Trophoblast cell (in vitro differentiated cells and primary cell): ENCODE measurements at regions not wholly inside any gene's neighbourhood (a gene's known extent, or its start where the extent isn't known, plus 50 kb on each side); places are given as distances from the start of the nearest gene placed in this dataset.

Experiments used
- DNase-seq, 2 donors: peaks; one replicate each; pipeline ENCODE4 v3.0.0-alpha.2; 2016
- H2AFZ ChIP-seq: 2 replicates; pipeline ENCODE4 v1.6.1; 2013; ENCODE audit warnings: low read length, moderate library complexity, mild to moderate bottlenecking; ENCODE audit not compliant: insufficient read depth, poor library complexity
- H2AK5ac ChIP-seq: 2 replicates; pipeline ENCODE4 v1.6.1; 2013; ENCODE audit warnings: mild to moderate bottlenecking, low read length
- H2BK120ac ChIP-seq: 2 replicates; pipeline ENCODE4 v1.6.1; 2013; ENCODE audit warnings: low read length, mild to moderate bottlenecking, moderate library complexity; ENCODE audit not compliant: insufficient read depth, poor library complexity
- H2BK12ac ChIP-seq: 2 replicates; pipeline ENCODE4 v1.6.1; 2013; ENCODE audit warnings: mild to moderate bottlenecking, low read length, moderate library complexity
- H2BK5ac ChIP-seq: 2 replicates; pipeline ENCODE4 v1.6.1; 2013; ENCODE audit warnings: low read length, low read depth, moderate library complexity, mild to moderate bottlenecking; ENCODE audit not compliant: poor library complexity
- H3K14ac ChIP-seq: 2 replicates; pipeline ENCODE4 v1.6.1; 2013; ENCODE audit warnings: mild to moderate bottlenecking, low read length
- H3K18ac ChIP-seq: 2 replicates; pipeline ENCODE4 v1.6.1; 2013; ENCODE audit warnings: mild to moderate bottlenecking, low read length
- H3K23ac ChIP-seq: 2 replicates; pipeline ENCODE4 v1.6.1; 2013; ENCODE audit warnings: low read length
- H3K27ac ChIP-seq: 2 replicates; pipeline ENCODE4 v1.5.1; 2013; ENCODE audit warnings: low read depth, mild to moderate bottlenecking, inconsistent platforms, low read length, moderate library complexity
- H3K27me3 ChIP-seq: 2 replicates; pipeline ENCODE4 v1.6.1; 2013; ENCODE audit warnings: inconsistent platforms, mild to moderate bottlenecking, low read length, moderate library complexity; ENCODE audit not compliant: insufficient read depth
- H3K36me3 ChIP-seq, 2 experiments: 1 replicate in 1 of 2; 2 replicates in 1 of 2; pipeline ENCODE4 v1.6.1; 2013; ENCODE audit warnings: low read length in 2 of 2, mild to moderate bottlenecking in 2 of 2, moderate library complexity in 1 of 2; ENCODE audit not compliant: insufficient read depth in 2 of 2, control insufficient read depth in 1 of 2
- H3K4ac ChIP-seq: 2 replicates; pipeline ENCODE4 v1.6.1; 2013; ENCODE audit warnings: low read depth, mild to moderate bottlenecking, low read length, moderate library complexity
- H3K4me1 ChIP-seq, 2 experiments: 1 replicate in 1 of 2; 2 replicates in 1 of 2; pipeline ENCODE4 v1.6.1; 2013; ENCODE audit warnings: low read length in 2 of 2, mild to moderate bottlenecking in 2 of 2, moderate library complexity in 1 of 2; ENCODE audit not compliant: insufficient read depth in 2 of 2, control insufficient read depth in 1 of 2
- H3K4me2 ChIP-seq: 2 replicates; pipeline ENCODE4 v1.6.1; 2013; ENCODE audit warnings: inconsistent platforms, mild to moderate bottlenecking, low read length, moderate library complexity
- H3K4me3 ChIP-seq: 2 replicates; pipeline ENCODE4 v1.5.1; 2013; ENCODE audit warnings: mild to moderate bottlenecking, low read depth, low read length, inconsistent platforms
- H3K79me1 ChIP-seq: one replicate; pipeline ENCODE4 v1.6.1; 2013; ENCODE audit warnings: low read length
- H3K79me2 ChIP-seq: 2 replicates; pipeline ENCODE4 v1.6.1; 2013; ENCODE audit warnings: low read length, mild to moderate bottlenecking; ENCODE audit not compliant: control insufficient read depth, insufficient read depth, poor library complexity
- H3K9ac ChIP-seq: 2 replicates; pipeline ENCODE4 v1.6.1; 2013; ENCODE audit warnings: mild to moderate bottlenecking, low read length
- H3K9me3 ChIP-seq: 2 replicates; pipeline ENCODE4 v1.6.1; 2013; ENCODE audit warnings: low read depth, mild to moderate bottlenecking, control low read depth, inconsistent platforms, low read length; ENCODE audit not compliant: insufficient read depth
- H4K12ac ChIP-seq: 2 replicates; pipeline ENCODE4 v1.6.1; 2013; ENCODE audit warnings: low read depth, mild to moderate bottlenecking, low read length, moderate library complexity
- H4K8ac ChIP-seq: 2 replicates; pipeline ENCODE4 v1.6.1; 2013; ENCODE audit warnings: low read depth, mild to moderate bottlenecking, low read length, moderate library complexity
- H4K91ac ChIP-seq: one replicate; pipeline ENCODE4 v1.6.1; 2013; ENCODE audit warnings: low read depth, mild to moderate bottlenecking, low read length, moderate library complexity
- WGBS: extraction: QIAGEN DNeasy Blood & Tissue Kit; methylation state at CpG from one replicate; pipeline ENCODE4 v1.1.7; 2013; ENCODE audit warnings: missing lambda C conversion rate; ENCODE audit not compliant: insufficient read length, insufficient coverage; ENCODE audit errors: extremely low coverage; 5-methylcytosine and 5-hydroxymethylcytosine counted together

- Histone ChIP-seq H2BK120ac (no peak overlapping the region), H3K9me3 (peaks cover 3% of the 10 kb centered on the region), H4K91ac (no peak overlapping the region), H3K18ac (no peak overlapping the region), H2BK12ac (no peak overlapping the region), H3K27me3 (no peaks in the 10 kb centered on the region), H3K27ac (no peak overlapping the region), H3K14ac (no peak overlapping the region), H2AFZ (no peak overlapping the region), H3K4me1 (no peaks in the 10 kb centered on the region), H3K79me2 (no peaks in the 10 kb centered on the region), H2AK5ac (no peak overlapping the region), H3K4ac (no peak overlapping the region), H3K4me3 (no peak overlapping the region), H2BK5ac (no peak overlapping the region), H3K79me1 (no peaks in the 10 kb centered on the region), H3K36me3 (no peaks in the 10 kb centered on the region), H3K23ac (no peak overlapping the region), H3K4me2 (no peak overlapping the region), H4K12ac (no peak overlapping the region), H3K9ac (no peak overlapping the region), H4K8ac (no peak overlapping the region)
- DNase-seq: no peak
- WGBS: no CpG with 5 or more reads among the region's 2 CpGs
Measured at GRCh38 chr3:99393961-99394360, 244.4 kb upstream of the COL8A1 start.

DNA sequence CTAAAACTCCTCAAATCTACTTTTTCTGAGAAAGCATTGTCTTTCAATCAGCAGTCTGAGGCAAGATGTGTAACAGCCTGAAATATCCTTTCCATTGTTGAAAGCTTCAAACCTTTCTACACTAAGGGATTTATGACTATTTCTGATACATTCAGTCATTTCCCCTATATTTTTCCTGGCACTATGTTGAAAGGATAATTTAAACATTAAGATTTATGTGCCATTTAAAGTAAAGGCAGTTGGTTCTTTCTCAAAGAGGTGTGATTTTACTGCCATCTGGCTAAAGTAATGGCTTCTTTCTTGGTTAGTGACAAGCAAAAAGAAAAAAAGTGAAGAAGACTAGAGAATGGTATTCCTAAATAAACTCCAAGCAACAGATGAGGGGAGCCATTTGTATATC, 249.6 kb upstream of the COL8A1 start:
- Histone ChIP-seq H2AK5ac (no peak overlapping the region), H4K91ac (no peak overlapping the region), H3K9ac (no peak overlapping the region), H3K9me3 (no peaks in the 10 kb centered on the region), H3K79me2 (no peaks in the 10 kb centered on the region), H3K36me3 (no peaks in the 10 kb centered on the region), H3K23ac (no peak overlapping the region), H3K18ac (no peak overlapping the region), H3K27ac (no peak overlapping the region), H3K27me3 (no peaks in the 10 kb centered on the region), H4K12ac (no peak overlapping the region), H2BK120ac (no peak overlapping the region), H3K4me3 (no peak overlapping the region), H3K4me1 (no peaks in the 10 kb centered on the region), H4K8ac (no peak overlapping the region), H2AFZ (no peak overlapping the region), H3K4ac (no peak overlapping the region), H3K14ac (no peak overlapping the region), H2BK12ac (no peak overlapping the region), H2BK5ac (no peak overlapping the region), H3K79me1 (no peaks in the 10 kb centered on the region), H3K4me2 (no peak overlapping the region)
- no peak for DNase-seq

DNA sequence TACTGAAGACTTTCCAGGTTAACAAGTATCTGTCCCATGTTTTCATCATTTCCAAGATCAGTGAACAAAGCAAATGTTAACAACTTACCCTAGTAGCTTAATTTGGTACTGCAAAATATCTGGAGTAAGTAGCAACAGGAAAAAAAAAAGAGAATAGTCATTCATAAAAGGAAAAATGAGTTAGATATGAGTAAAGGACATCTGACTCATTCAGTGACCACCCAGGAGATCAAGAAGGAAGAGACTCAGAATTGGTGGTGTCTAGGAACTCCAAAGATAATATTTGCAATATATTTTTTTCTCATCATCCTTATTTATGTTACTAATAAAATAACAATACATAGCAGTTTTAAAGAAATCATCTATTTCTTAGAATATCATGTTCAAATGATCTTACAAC, 253.8 kb upstream of the COL8A1 start:
- Histone ChIP-seq H3K36me3 (no peaks in the 10 kb centered on the region), H3K4me1 (no peaks in the 10 kb centered on the region), H2AFZ (no peak overlapping the region), H3K18ac (no peak overlapping the region), H3K27me3 (no peaks in the 10 kb centered on the region), H2BK12ac (no peak overlapping the region), H3K14ac (no peak overlapping the region), H3K4ac (no peak overlapping the region), H2AK5ac (no peak overlapping the region), H3K79me2 (no peaks in the 10 kb centered on the region), H3K9me3 (no peaks in the 10 kb centered on the region), H3K23ac (no peak overlapping the region), H4K91ac (no peak overlapping the region), H3K79me1 (no peaks in the 10 kb centered on the region), H4K12ac (no peak overlapping the region), H2BK120ac (no peak overlapping the region), H3K27ac (no peak overlapping the region), H3K4me2 (no peak overlapping the region), H2BK5ac (no peak overlapping the region), H3K4me3 (no peak overlapping the region), H4K8ac (no peak overlapping the region), H3K9ac (no peak overlapping the region)
- no peak for DNase-seq

DNA sequence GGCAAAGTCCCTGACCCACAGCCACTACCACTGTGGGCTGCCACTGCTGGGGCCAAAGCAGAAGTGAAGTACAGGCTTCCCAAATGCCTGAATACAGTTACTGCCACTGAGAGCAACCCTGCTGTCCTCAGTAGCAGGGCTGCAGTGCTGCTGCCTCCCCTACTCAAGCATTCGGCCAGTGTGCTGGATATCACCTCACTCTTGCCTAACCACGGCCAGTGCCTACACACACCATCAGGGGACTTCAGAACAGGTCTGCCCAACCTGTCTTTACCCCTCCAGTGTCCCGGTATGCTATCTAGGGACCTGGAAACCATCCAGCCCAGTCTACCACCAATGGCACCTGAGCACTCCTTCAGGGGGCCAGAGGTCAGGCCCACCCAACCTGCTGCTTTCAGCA, 261.5 kb upstream of the COL8A1 start:
- Histone ChIP-seq H3K4me2 (no peak overlapping the region), H4K12ac (no peak overlapping the region), H3K14ac (no peak overlapping the region), H3K4ac (no peak overlapping the region), H3K9me3 (no peaks in the 10 kb centered on the region), H2AFZ (no peak overlapping the region), H4K8ac (no peak overlapping the region), H4K91ac (no peak overlapping the region), H2BK12ac (no peak overlapping the region), H2BK120ac (no peak overlapping the region), H3K9ac (no peak overlapping the region), H3K4me3 (no peak overlapping the region), H3K23ac (no peak overlapping the region), H3K79me2 (no peaks in the 10 kb centered on the region), H3K4me1 (no peaks in the 10 kb centered on the region), H3K27ac (no peak overlapping the region), H3K27me3 (no peaks in the 10 kb centered on the region), H3K36me3 (no peaks in the 10 kb centered on the region), H3K18ac (no peak overlapping the region), H2BK5ac (no peak overlapping the region), H2AK5ac (no peak overlapping the region), H3K79me1 (no peaks in the 10 kb centered on the region)
- WGBS: no CpG with 5 or more reads among the region's 3 CpGs
- DNase-seq: no peak

- no peak for DNase-seq
- no peak overlapping the region for H3K18ac ChIP-seq
- H3K4me1 ChIP-seq: no peaks in the 10 kb centered on the region
- WGBS: no CpG with 5 or more reads among the region's 2 CpGs
- no peaks in the 10 kb centered on the region for H3K36me3 ChIP-seq
- H3K27ac ChIP-seq: no peak overlapping the region
- H4K12ac ChIP-seq: no peak overlapping the region
- H3K9me3 ChIP-seq: no peaks in the 10 kb centered on the region
- H2BK12ac ChIP-seq: no peak overlapping the region
- no peak overlapping the region for H2BK120ac ChIP-seq
- no peak overlapping the region for H3K23ac ChIP-seq
- no peak overlapping the region for H4K91ac ChIP-seq
- no peak overlapping the region for H3K4me2 ChIP-seq
- no peak overlapping the region for H3K14ac ChIP-seq
- H2AFZ ChIP-seq: no peak overlapping the region
- H3K79me1 ChIP-seq: no peaks in the 10 kb centered on the region
- H3K4me3 ChIP-seq: no peak overlapping the region
- H2AK5ac ChIP-seq: no peak overlapping the region
- no peak overlapping the region for H4K8ac ChIP-seq
- no peaks in the 10 kb centered on the region for H3K79me2 ChIP-seq
- H3K4ac ChIP-seq: no peak overlapping the region
- H2BK5ac ChIP-seq: no peak overlapping the region
- no peak overlapping the region for H3K9ac ChIP-seq
- H3K27me3 ChIP-seq: no peaks in the 10 kb centered on the region
Measured at GRCh38 chr3:99373846-99374210, 264.6 kb upstream of the COL8A1 start.
